Inflammatory macrophage treated with lipopolysaccharide for 4 hours (primary cell): ENCODE measurements at regions not wholly inside any gene's neighbourhood (a gene's known extent, or its start where the extent isn't known, plus 50 kb on each side); places are given as distances from the start of the nearest gene placed in this dataset.

Experiments
- DNase-seq: peaks from one replicate; pipeline ENCODE4 v3.0.0-alpha.2; 2020

GRCh38 chr5:24272741-24273140 lies 372.0 kb downstream of the CDH10 start:
- no peak for DNase-seq

- DNase-seq, result no peak
Observed at GRCh38 chr5:24280215-24280614, 364.6 kb downstream of the CDH10 start.

GRCh38 chr5:24281818-24282217 lies 363.0 kb downstream of the CDH10 start:
- no peak for DNase-seq

GRCh38 chr5:24289582-24290335 lies 355.0 kb downstream of the CDH10 start:
- no peak for DNase-seq

- no peak for DNase-seq
Observed at GRCh38 chr5:24290536-24290935, 354.2 kb downstream of the CDH10 start.

- DNase-seq, result no peak
Observed at GRCh38 chr5:24291916-24292315, 352.9 kb downstream of the CDH10 start.

DNA sequence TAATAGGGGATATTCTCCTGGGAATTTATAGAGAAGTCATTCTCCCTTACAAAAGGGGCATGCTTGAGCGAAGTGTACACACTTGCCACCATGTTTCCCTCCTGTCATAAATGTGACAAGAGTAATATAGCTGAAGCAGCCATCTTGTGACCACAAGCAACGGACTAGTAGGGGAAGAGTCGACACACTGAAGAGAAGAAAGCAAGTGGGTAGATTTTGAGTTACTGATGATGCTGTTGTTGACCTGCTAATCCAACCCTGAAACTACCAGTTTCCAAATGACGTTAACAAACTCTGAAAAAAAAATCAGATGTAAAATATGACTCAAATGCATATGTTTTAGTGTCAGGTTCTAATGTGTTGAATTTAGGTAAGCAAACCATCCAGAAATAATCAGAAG lies 350.4 kb downstream of the CDH10 start:
- no peak for DNase-seq

DNA sequence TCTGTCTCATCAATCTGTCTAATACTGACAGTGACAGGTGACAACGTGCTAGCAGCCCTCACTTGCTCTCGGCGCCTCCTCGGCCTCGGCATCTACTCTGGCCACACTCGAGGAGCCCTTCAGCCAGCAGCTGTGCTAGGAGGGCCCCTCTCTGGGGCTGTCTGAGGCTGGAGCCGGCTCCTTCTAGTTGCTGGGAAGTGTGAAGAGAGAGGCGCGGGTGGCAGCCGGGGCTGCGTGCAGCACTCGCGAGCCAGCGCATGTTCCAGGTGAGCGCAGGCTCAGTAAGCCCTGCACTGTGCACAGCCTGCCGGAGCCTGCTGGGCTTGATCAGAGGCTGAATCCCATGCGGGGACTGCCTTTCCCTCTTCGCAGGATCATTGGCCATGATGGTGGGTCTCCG lies 330.7 kb downstream of the CDH10 start:
- no peak for DNase-seq

GRCh38 chr5:24320643-24321042 lies 324.1 kb downstream of the CDH10 start:
- DNase-seq, result no peak

DNA sequence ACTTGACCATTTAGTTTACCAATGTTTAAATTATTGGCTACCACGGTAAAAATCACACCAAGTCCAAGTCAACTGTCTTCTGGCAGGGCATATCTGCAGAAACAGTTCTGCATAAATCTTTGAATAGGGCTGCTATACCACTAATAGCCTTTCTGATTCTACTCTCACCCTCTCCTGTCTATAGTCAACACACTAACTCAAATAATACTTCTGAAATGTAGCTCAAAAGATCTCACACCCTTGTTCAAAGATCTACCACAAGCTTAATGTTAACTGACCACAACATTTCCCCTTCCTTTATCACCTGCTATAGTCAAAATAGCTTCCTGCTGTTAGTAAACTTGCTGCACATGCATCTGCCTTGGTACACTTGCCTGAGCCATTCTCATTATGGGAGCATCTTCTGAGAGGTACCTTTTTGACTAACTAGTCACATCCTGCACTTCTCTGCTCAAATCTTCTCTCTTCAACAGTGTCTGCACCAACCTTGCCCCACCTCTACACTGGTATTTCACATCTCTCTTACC lies 319.4 kb downstream of the CDH10 start:
- no peak for DNase-seq

DNA sequence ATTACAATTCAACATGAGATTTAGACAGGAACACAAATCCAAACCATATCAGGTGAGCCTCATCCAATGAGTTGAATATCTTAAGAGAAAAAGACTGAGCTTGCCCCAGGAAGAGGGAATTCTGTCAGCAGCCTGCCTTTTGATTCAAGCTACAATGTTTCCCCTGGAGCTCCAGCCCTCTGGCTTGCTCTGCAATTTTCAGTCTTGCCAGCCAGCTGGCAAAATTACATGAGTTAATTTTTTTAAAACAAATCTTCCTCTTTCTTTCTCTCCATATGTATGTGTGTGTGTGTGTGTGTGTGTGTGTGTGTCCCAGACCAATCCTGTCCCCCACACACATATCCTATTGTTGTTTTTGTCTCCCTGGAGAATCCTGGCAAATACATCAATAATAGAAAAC lies 313.2 kb downstream of the CDH10 start:
- DNase-seq, result no peak

GRCh38 chr5:24347158-24347557 lies 297.6 kb downstream of the CDH10 start:
- DNase-seq, result no peak

DNA sequence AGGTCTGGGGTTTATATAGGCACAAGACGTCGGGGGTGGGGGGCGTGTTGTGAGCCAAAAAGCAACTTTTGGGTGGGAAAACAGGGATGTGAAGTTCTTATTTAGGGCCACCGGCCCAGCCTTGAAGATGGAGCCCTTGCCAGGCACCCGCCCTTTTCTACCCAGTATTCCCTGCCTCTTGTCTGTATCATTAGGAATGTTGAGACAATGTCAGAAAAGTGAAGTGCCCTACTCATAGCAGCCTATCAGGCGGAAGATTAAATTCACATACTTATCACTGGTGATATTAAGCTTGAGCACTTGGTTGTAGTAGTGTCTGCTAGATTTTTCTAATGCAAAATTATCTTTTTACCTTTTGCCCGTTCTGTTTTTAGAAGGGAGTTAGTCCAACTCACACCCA lies 293.5 kb downstream of the CDH10 start:
- DNase-seq, result no peak

GRCh38 chr5:24353016-24353415 lies 291.8 kb downstream of the CDH10 start:
- DNase-seq, result no peak

- no peak for DNase-seq
Observed at GRCh38 chr5:24353611-24354010, 291.2 kb downstream of the CDH10 start.

DNA sequence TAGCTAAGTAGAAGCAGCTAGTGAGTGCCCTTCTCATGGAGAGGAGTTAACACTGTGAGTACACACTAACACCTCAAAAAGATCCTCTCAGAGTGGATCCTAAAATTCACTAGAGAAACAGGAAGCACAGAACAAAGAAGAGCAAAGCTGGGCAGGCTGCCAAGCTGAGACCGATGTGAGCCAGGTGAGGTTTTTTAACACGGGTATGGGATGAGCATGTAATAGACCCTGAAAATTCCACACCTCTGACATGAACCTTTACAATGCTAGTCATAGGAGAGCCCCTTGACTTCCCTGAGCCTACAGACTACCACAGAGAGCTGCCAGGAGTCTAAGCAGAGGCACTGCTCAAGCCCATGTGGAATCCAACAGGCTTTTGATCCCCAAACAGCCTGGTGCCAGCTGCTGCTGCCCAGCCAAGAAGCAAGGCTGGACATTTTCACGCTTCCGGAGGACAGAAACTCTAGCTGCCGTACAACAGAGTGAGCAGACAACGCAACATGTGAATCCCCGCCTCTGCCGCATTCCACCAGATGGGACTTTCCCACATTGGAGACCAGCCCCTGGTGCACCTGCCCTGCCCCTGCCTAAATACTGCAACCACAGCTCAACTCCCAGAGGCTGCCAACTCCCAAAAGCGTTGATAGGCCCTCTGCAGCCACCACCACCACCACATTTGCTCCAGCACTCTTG lies 280.8 kb downstream of the CDH10 start:
- no peak for DNase-seq

DNA sequence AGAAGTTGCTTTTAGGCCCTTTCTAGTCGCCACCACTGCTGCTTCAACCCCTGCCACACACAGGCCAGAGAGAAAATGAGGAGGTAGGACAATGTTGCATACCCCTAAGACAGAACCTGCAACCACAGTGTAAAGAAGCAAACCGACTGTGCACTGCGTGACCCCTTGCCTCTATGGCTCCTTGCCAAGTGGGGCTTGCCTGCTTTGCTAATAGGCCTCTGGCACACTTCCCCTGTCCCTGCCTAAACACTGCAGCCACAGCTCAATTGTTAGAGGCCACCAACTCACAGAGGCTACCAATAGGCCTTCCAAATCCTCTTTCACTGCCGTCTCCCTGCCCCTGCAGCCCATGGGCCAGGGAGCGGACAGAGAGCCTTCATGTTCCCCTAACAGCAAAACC lies 280.1 kb downstream of the CDH10 start:
- DNase-seq, result no peak

- no peak for DNase-seq
Observed at GRCh38 chr5:24365406-24365805, 279.4 kb downstream of the CDH10 start.

- DNase-seq, result no peak
Observed at GRCh38 chr5:24367216-24367615, 277.6 kb downstream of the CDH10 start.

DNA sequence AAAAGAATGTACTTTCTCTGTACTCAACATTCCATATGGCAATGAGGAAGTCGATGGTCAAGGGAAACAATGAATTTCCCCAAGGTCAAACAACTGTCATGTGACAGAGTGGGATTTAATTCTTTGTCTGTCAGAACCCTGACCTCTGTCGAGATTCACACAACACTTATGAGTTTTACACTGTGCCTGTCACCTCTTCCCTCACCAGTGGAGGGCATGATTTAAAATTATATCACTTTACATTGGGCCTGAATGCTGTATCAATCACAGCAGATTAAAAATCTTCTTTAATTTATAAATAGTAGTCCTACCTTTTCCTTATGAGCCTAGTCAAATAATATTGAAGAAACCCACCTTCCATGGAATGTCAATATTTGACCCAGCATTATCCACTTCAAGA lies 276.7 kb downstream of the CDH10 start:
- no peak for DNase-seq

- DNase-seq, result no peak
Observed at GRCh38 chr5:24376210-24376609, 268.6 kb downstream of the CDH10 start.

DNA sequence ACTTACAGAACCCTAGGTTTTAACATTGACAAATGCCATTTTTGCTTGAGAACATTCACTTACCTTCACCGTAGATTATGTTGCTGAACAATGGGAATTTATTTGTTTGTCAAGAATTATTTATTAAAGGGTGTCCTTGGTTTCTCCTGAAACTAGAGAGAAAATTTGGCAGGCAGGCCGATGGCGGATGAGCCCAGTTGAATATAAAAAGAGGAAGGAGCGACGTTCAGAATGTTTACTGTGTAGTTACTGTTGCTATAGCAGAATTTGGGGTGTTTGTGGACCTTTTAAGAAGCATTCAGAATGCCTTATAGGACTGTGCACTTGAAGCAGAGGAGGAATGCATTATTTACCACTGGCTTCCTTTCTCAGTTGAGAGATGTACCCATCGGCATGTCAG lies 268.2 kb downstream of the CDH10 start:
- DNase-seq, result no peak

- no peak for DNase-seq
Observed at GRCh38 chr5:24381861-24382489, 262.8 kb downstream of the CDH10 start.

GRCh38 chr5:24385070-24385469 lies 259.7 kb downstream of the CDH10 start:
- DNase-seq, result no peak
